ENCODE measurements at regions not wholly inside any gene's neighbourhood (a gene's known extent, or its start where the extent isn't known, plus 50 kb on each side); places are given as distances from the start of the nearest gene placed in this dataset.

DNA sequence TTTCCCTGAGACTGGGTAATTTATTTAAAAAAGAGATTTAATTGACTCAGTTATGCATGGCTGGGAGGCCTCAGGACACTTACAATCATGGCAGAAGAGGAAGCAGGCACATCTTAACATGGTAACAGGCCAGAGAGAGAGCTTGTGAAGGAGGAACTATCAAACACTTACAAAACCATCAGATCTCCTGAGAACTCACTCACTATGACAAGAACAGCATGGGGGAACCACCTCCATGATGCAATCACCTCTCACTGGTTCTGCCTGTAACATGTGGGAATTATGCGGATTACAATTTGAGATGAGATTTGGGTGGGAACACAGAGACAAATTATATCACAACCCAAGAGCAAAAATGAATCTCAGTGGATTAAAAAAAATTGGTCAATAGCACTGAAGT, 416.0 kb upstream of the TMCO5A start:
- H3K4me3 ChIP-seq (ENCODE audit: control insufficient read depth, low read depth, low read length): no peak overlapping the region
- TF ChIP-seq, protein P1, sequence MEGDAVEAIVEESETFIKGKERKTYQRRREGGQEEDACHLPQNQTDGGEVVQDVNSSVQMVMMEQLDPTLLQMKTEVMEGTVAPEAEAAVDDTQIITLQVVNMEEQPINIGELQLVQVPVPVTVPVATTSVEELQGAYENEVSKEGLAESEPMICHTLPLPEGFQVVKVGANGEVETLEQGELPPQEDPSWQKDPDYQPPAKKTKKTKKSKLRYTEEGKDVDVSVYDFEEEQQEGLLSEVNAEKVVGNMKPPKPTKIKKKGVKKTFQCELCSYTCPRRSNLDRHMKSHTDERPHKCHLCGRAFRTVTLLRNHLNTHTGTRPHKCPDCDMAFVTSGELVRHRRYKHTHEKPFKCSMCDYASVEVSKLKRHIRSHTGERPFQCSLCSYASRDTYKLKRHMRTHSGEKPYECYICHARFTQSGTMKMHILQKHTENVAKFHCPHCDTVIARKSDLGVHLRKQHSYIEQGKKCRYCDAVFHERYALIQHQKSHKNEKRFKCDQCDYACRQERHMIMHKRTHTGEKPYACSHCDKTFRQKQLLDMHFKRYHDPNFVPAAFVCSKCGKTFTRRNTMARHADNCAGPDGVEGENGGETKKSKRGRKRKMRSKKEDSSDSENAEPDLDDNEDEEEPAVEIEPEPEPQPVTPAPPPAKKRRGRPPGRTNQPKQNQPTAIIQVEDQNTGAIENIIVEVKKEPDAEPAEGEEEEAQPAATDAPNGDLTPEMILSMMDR (IDR thresholded peaks at IDR 0.05; ENCODE audit: control insufficient read depth, insufficient read depth, low read depth, low read length, missing control alignments): no peak
- DNase-seq (ENCODE audit: low read depth): no peak

DNA sequence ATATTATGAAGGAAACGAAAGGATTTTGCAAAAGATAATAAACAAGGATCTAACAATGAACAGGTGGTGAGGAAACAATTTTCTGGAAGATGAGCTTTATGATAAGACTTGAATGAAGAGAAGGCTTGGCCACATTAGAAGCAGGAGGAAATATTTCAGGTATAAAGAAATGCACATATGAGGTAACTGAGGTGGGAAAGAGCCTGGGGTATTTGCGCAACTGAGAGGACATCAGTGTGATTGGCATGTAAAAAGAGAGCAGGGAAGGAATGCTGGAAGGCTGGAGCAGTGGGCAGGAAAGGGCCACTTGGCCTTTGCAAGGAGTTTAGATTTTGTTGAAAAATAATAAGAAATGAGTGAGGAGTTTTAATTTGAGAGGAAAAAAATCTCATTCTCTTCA, 414.4 kb upstream of the TMCO5A start:
- TF ChIP-seq, protein P1 (IDR thresholded peaks at IDR 0.05; ENCODE audit: control insufficient read depth, insufficient read depth, low read depth, low read length, missing control alignments): no peak
- DNase-seq (ENCODE audit: low read depth): no peak

DNA sequence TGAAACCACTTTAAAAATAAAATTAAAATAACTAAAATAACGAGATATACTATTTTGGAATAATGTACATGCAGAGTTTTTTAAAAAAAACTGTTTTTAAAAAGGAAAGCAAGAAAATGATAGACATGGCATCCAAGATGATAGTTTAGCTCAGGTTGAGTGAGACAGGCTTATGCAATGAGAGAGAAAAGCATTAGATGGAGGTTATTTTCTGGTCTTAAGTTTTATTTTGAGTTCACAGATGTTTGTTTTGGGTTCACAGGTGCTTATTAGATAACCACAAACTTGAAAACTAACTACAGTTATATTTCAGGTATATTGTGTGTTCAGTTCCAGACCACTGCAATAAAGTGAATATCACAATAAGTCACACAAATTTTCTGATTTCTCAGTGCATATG, 413.6 kb upstream of the TMCO5A start:
- TF ChIP-seq, protein P1 (IDR thresholded peaks at IDR 0.05; ENCODE audit: control insufficient read depth, insufficient read depth, low read depth, low read length, missing control alignments): no peak
- H3K4me3 ChIP-seq (ENCODE audit: control insufficient read depth, low read depth, low read length): no peak overlapping the region
- DNase-seq (ENCODE audit: low read depth): no peak

More for the DNA sequence above, 414.4 kb upstream of the TMCO5A start:
- H3K4me3 ChIP-seq (ENCODE audit: control insufficient read depth, low read depth, low read length): no peak overlapping the region

DNA sequence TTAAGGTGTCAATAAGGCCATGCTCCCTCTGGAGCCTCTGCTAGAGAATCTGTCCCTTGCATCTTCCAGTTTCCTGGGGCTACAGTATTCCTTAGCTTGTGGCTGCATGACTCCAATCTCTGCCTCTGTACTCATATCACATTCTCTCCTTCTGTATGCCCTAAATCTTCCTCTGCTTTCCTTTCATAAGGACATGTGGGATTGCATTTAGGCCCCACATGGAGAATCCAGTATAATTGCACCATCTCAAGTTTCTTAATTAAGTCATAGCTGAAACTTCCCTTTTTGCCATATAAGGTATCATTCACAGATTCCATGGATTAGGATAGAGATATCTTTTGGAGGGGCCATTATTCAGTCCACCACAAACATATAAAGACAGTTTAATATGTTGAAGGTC, 409.8 kb upstream of the TMCO5A start:
- no peak overlapping the region for H3K4me3 ChIP-seq (ENCODE audit: control insufficient read depth, low read depth, low read length)
- no peak for DNase-seq (ENCODE audit: low read depth)
- TF ChIP-seq, protein P1 (IDR thresholded peaks at IDR 0.05; ENCODE audit: control insufficient read depth, insufficient read depth, low read depth, low read length, missing control alignments): no peak

DNA sequence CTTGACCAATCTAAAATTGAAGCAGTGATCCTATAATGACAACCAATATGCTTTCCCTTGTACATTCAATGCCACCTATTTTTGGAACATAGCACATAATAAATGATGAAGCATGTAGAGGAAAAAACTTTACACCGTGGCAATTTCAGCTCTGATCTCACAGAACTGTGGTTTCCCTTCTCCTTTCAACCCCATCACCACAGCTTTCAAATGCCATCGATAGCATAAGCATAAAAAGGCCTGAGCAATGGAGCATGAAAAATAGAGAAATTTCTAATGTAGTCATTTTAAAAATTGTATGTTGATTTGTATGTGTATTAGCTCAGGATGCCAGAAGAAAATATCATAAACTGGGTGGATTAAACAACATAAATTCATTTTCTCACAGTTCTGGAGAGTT, 406.0 kb upstream of the TMCO5A start:
- H3K4me3 ChIP-seq (ENCODE audit: control insufficient read depth, low read depth, low read length): no peak overlapping the region
- TF ChIP-seq, protein P1 (IDR thresholded peaks at IDR 0.05; ENCODE audit: control insufficient read depth, insufficient read depth, low read depth, low read length, missing control alignments): no peak
- DNase-seq (ENCODE audit: low read depth): no peak

DNA sequence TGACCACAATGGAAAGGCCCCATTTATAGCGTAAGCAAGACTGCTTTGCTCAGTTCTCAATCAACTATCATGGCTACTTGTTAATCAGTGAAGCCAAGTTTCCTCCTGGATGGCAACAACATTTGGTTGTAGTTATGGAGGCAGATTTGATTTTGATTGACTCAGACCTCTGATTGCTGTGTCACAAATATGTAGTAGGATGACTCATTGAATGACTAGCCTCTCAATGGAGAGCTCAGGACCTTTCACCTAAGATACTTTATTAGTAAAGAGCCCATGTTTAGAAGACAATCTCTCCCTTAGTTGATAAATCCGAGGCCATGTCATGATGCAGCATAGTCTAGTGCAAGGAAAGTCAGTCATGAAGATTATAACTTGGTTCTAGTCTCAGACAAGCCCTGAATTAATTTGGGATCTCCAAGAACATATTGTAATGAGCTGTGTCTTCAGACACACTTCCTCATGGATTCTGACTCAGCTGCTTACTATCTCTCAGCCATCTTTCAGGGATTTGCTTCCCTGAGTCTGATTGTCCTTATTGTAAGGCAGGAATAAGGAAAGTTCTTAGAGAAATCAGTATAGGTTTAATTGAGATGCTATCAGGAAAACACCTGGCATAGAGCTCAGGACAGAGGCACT, 397.4 kb upstream of the TMCO5A start:
- DNase-seq (ENCODE audit: low read depth): no peak
- TF ChIP-seq, protein P1 (IDR thresholded peaks at IDR 0.05; ENCODE audit: control insufficient read depth, insufficient read depth, low read depth, low read length, missing control alignments): no peak
- H3K4me3 ChIP-seq (ENCODE audit: control insufficient read depth, low read depth, low read length): no peak overlapping the region

All from AG09309 (cell line).